Pancreas (tissue), 10 donors: ENCODE measurements at regions not wholly inside any gene's neighbourhood (a gene's known extent, or its start where the extent isn't known, plus 50 kb on each side); places are given as distances from the start of the nearest gene placed in this dataset.

Experiments
- ATAC-seq, 4 donors: fragments of 200-7000 bp; cut with Tn5 transposase; one replicate each; pipeline versions ENCODE4 v1.8.0 to v1.9.1; 2020; ENCODE audit warnings: mild to moderate bottlenecking in 4 of 4, moderate library complexity in 4 of 4
- DNase-seq, 6 donors: peaks; one replicate each; pipeline ENCODE4 v3.0.0-alpha.2; 2020
- FAIRE-seq: peaks from 2 replicates; lab custom pipeline; 2012; peaks lifted over from hg19 to GRCh38; lab: Jason Lieb, UNC
- H3K27ac ChIP-seq, 4 donors: fragments of 200-600 bp; sonication (generic); 1 replicate in 3 of 4; 2 replicates in 1 of 4; pipeline versions ENCODE4 v1.5.0 to v1.8.0; 2020
- H3K27me3 ChIP-seq, 4 donors: fragments of 200-600 bp; one replicate each; pipeline ENCODE4 v1.8.0; 2021
- H3K36me3 ChIP-seq, 3 donors: fragments of 200-600 bp; sonication (generic) in 1 of 3; one replicate each; pipeline versions ENCODE4 v1.5.0 to v1.8.0; 2020 to 2021
- H3K4me1 ChIP-seq, 3 donors: fragments of 200-600 bp; one replicate each; pipeline ENCODE4 v1.8.0; 2021
- H3K4me3 ChIP-seq, 4 donors: fragments of 200-600 bp; sonication (generic) in 2 of 4; one replicate each; pipeline versions ENCODE4 v1.5.0 to v1.8.0; 2020 to 2021
- H3K9me3 ChIP-seq, 4 donors: fragments of 200-600 bp; one replicate each; pipeline ENCODE4 v1.8.0; 2021
- CTCF ChIP-seq, 4 donors: fragments of 200-600 bp; sonication (generic) in 3 of 4; IDR thresholded peaks; one replicate each; pipeline versions ENCODE4 v1.5.0 to v1.8.0; 2021; ENCODE audit warnings: antibody characterized with exemption in 4 of 4
- WGBS, 2 donors: extraction: QIAGEN DNeasy Blood & Tissue Kit; methylation state at CpG; one replicate each; pipeline ENCODE4 v1.1.7; 2013; 5-methylcytosine and 5-hydroxymethylcytosine counted together
- intact Hi-C, 3 donors: fragments of 100-400 bp; cut with DNase I; formaldehyde crosslinking; loops; one replicate each; pipeline versions ENCODE4 v1.11.1 to v1.14.2; 2022
- donor health status: healthy with polysubstance abuse.
- donor health status: DM: no; HTN: no; CAD: no; lungs with moderate emphysema.
- donor health status: DM: no; HTN: no; CAD: no.
- donor health status: control.
- donor health status: control.
- donor health status: Bipolar disorder and iron deficiency.
- donor health status: DM: yes; HTN: yes; CAD: no.
- donor health status: DM: no; HTN: no; CAD: no.
- donor health status: DM: no; HTN: no; CAD: no.
- donor health status: DM: yes; HTN: yes; CAD: no.

GRCh38 chr9:113708821-113709713 lies 167.0 kb upstream of the ZNF618 start:
- intact Hi-C loops = no loop called here

GRCh38 chr9:113709721-113710120 lies 166.4 kb upstream of the ZNF618 start:
- DNase-seq (no peak), FAIRE-seq (no peak), ATAC-seq (no peak)
- peaks cover 18 to 29% (median 21%) of the 10 kb centered on the region in 3 donors for H3K4me1 ChIP-seq
- H3K27ac ChIP-seq = no peak overlapping the region
- intact Hi-C loops = no loop called here
- no peaks in the 10 kb centered on the region for H3K9me3 ChIP-seq
- 92 to 95% methylated on average over 6 of the region's 6 CpGs for WGBS, 2 donors
- H3K36me3 ChIP-seq = no peaks in the 10 kb centered on the region
- no peak for TF ChIP-seq CTCF (IDR thresholded peaks at IDR 0.05)
- H3K27me3 ChIP-seq = no peaks in the 10 kb centered on the region
- no peak overlapping the region for H3K4me3 ChIP-seq

More at GRCh38 chr9:113708821-113709713, 167.0 kb upstream of the ZNF618 start:
- no peak overlapping the region for H3K4me3 ChIP-seq
- H3K9me3 ChIP-seq = no peaks in the 10 kb centered on the region
- H3K27ac ChIP-seq = peak overlapping the region in 2 of 4 donors; percentile 9 to 17
- no peaks in the 10 kb centered on the region for H3K36me3 ChIP-seq
- no peak for TF ChIP-seq CTCF (IDR thresholded peaks at IDR 0.05)
- H3K27me3 ChIP-seq = no peaks in the 10 kb centered on the region
- WGBS, 2 donors = 49 to 50% methylated on average over 7 of the region's 7 CpGs
- DNase-seq (peak in 1 of 6 donors; percentile 32), ATAC-seq (peak; percentile 38 to 58 (median 46)), FAIRE-seq (no peak)
- peaks cover 20 to 29% (median 22%) of the 10 kb centered on the region in 3 donors for H3K4me1 ChIP-seq

- Histone ChIP-seq H3K4me1 (peaks cover 3 to 16% (median 6%) of the 10 kb centered on the region in 3 donors), H3K9me3 (no peaks in the 10 kb centered on the region), H3K36me3 (no peaks in the 10 kb centered on the region), H3K4me3 (no peak overlapping the region), H3K27me3 (no peaks in the 10 kb centered on the region), H3K27ac (no peak overlapping the region)
- intact Hi-C loops = no loop called here
- ATAC-seq (no peak), DNase-seq (no peak), FAIRE-seq (no peak)
- WGBS, 2 donors = 89 to 91% methylated on average over 1 of the region's 1 CpG
- no peak for TF ChIP-seq CTCF (IDR thresholded peaks at IDR 0.05)
Measured at GRCh38 chr9:113711251-113711650, 164.9 kb upstream of the ZNF618 start.

GRCh38 chr9:113712053-113712452 lies 164.1 kb upstream of the ZNF618 start:
- FAIRE-seq = no peak
- no peaks in the 10 kb centered on the region for H3K9me3 ChIP-seq
- H3K4me3 ChIP-seq = no peak overlapping the region
- WGBS, 2 donors = 3% methylated on average over 2 of the region's 2 CpGs
- no peaks in the 10 kb centered on the region for H3K27me3 ChIP-seq
- H3K36me3 ChIP-seq = no peaks in the 10 kb centered on the region
- TF ChIP-seq CTCF (IDR thresholded peaks at IDR 0.05) = no peak
- no peak overlapping the region for H3K27ac ChIP-seq
- peak; percentile 36 to 66 (median 48) for ATAC-seq
- intact Hi-C loops = no loop called here
- DNase-seq = peak in 1 of 6 donors; percentile 27
- H3K4me1 ChIP-seq = peaks cover 0 to 11% (median 4%) of the 10 kb centered on the region in 3 donors

GRCh38 chr9:113715086-113715485 lies 161.0 kb upstream of the ZNF618 start:
- H3K4me3 ChIP-seq = no peak overlapping the region
- FAIRE-seq (no peak), DNase-seq (no peak), ATAC-seq (no peak)
- no peaks in the 10 kb centered on the region for H3K27me3 ChIP-seq
- peaks cover 0 to 6% (median 0%) of the 10 kb centered on the region in 3 donors for H3K4me1 ChIP-seq
- intact Hi-C loops = no loop called here
- no peak overlapping the region for H3K27ac ChIP-seq
- H3K36me3 ChIP-seq = no peaks in the 10 kb centered on the region
- TF ChIP-seq CTCF (IDR thresholded peaks at IDR 0.05) = no peak
- 93% methylated on average over 5 of the region's 5 CpGs for WGBS, 2 donors
- H3K9me3 ChIP-seq = no peaks in the 10 kb centered on the region
